Naive thymus-derived CD4-positive, alpha-beta T cell (primary cell): ENCODE measurements at regions not wholly inside any gene's neighbourhood (a gene's known extent, or its start where the extent isn't known, plus 50 kb on each side); places are given as distances from the start of the nearest gene placed in this dataset.

Experiments used
- ATAC-seq: fragments of 150-1000 bp; cut with Tn5 transposase; 2 replicates; pipeline ENCODE4 v1.10.0; 2021; ENCODE audit warnings: mild to moderate bottlenecking, moderate library complexity
- CTCF ChIA-PET: fragments of 350-600 bp; sonication (Branson Sonifier 250); formaldehyde crosslinking; loops from one replicate; lab custom pipeline; 2021; ENCODE audit warnings: antibody characterized with exemption; lab: Charles Lee
- POLR2A ChIA-PET: fragments of 350-600 bp; sonication (Branson Sonifier 250); formaldehyde crosslinking; loops from one replicate; lab custom pipeline; 2021; ENCODE audit warnings: antibody characterized with exemption, inconsistent platforms; lab: Charles Lee
- DNase-seq, 9 donors: peaks; one replicate each; pipeline versions ENCODE4 v3.0.0 to v3.0.0-alpha.2; 2020 to 2022; ENCODE audit warnings: mixed read lengths in 1 of 9
- H3K27ac ChIP-seq: one replicate; pipeline ENCODE4 v1.7.0; 2013; ENCODE audit warnings: mild to moderate bottlenecking, low read depth, low read length, moderate library complexity
- H3K27me3 ChIP-seq, 2 donors: one replicate each; pipeline ENCODE4 v1.7.0; 2013; ENCODE audit warnings: low read length in 2 of 2, mild to moderate bottlenecking in 2 of 2, moderate library complexity in 2 of 2; ENCODE audit not compliant: control insufficient read depth in 2 of 2, insufficient read depth in 2 of 2
- H3K36me3 ChIP-seq, 3 experiments: 1 replicate in 2 of 3; 2 replicates in 1 of 3; pipeline ENCODE4 v1.7.0; 2013; ENCODE audit warnings: low read length in 3 of 3, mild to moderate bottlenecking in 3 of 3, moderate library complexity in 1 of 3; ENCODE audit not compliant: insufficient read depth in 3 of 3, control insufficient read depth in 2 of 3
- H3K4me1 ChIP-seq, 2 donors: one replicate each; pipeline ENCODE4 v1.7.0; 2013; ENCODE audit warnings: low read length in 2 of 2, mild to moderate bottlenecking in 2 of 2, moderate library complexity in 1 of 2; ENCODE audit not compliant: control insufficient read depth in 2 of 2, insufficient read depth in 2 of 2
- H3K4me3 ChIP-seq: 2 replicates; pipeline ENCODE4 v1.7.0; 2013; ENCODE audit warnings: mild to moderate bottlenecking, low read length
- H3K9me3 ChIP-seq, 3 experiments: 1 replicate in 2 of 3; 2 replicates in 1 of 3; pipeline ENCODE4 v1.7.0; 2013; ENCODE audit warnings: low read length in 3 of 3; ENCODE audit not compliant: control insufficient read depth in 2 of 3
- H3K27ac Mint-ChIP-seq, 9 donors: one replicate each; pipeline ENCODE4 v1.8.0; 2020 to 2022; ENCODE audit warnings: mixed read lengths in 9 of 9, mild to moderate bottlenecking in 8 of 9, moderate library complexity in 5 of 9, inconsistent platforms in 2 of 9
- H3K27me3 Mint-ChIP-seq, 5 donors: one replicate each; pipeline ENCODE4 v1.8.0; 2021 to 2022; ENCODE audit warnings: mixed read lengths in 5 of 5, mild to moderate bottlenecking in 1 of 5
- H3K36me3 Mint-ChIP-seq, 5 donors: one replicate each; pipeline ENCODE4 v1.8.0; 2020 to 2022; ENCODE audit warnings: mixed read lengths in 5 of 5, mild to moderate bottlenecking in 3 of 5, inconsistent platforms in 1 of 5
- H3K4me1 Mint-ChIP-seq, 7 donors: one replicate each; pipeline ENCODE4 v1.8.0; 2020 to 2022; ENCODE audit warnings: mixed read lengths in 7 of 7, mild to moderate bottlenecking in 3 of 7, inconsistent platforms in 1 of 7
- H3K4me3 Mint-ChIP-seq, 10 donors: one replicate each; pipeline ENCODE4 v1.8.0; 2020 to 2022; ENCODE audit warnings: mild to moderate bottlenecking in 10 of 10, mixed read lengths in 10 of 10, moderate library complexity in 6 of 10, inconsistent platforms in 2 of 10
- H3K9me3 Mint-ChIP-seq, 11 donors: one replicate each; pipeline ENCODE4 v1.8.0; 2020 to 2022; ENCODE audit warnings: mixed read lengths in 11 of 11, mild to moderate bottlenecking in 4 of 11, inconsistent platforms in 1 of 11, moderate library complexity in 1 of 11
- intact Hi-C, 2 donors: fragments of 100-400 bp; cut with micrococcal nuclease; formaldehyde crosslinking; loops; one replicate each; pipeline ENCODE4 v1.15.1; 2023

DNA sequence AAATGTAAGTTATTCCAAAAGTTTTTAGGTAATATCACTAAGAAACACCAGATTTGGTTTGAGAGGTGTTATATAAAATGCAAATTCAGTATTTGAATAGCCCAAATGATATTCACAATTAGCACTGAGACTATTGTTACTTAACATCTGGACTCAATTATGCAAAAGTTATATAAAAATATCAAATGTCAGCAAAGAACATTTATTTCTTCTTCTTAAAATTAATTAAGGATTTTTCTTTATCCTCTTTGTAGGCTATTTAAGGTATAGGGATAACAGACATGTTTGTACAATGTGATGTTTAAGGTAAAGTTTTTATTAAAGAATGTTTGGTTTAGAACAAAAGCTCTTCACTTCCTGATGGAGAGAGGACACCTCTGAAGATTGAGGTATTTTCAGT lies 63.3 kb upstream of the GK2 start:
- no peaks in the 10 kb centered on the region for H3K27me3 ChIP-seq
- Mint-ChIP-seq H3K27ac (no peak overlapping the region), H3K36me3 (no peaks in the 10 kb centered on the region), H3K4me3 (no peak overlapping the region), H3K4me1 (no peaks in the 10 kb centered on the region), H3K9me3 (peaks cover 0 to 2% (median 0%) of the 10 kb centered on the region in 11 donors), H3K27me3 (peaks cover 0 to 5% (median 0%) of the 10 kb centered on the region in 5 donors)
- no peak overlapping the region for H3K27ac ChIP-seq
- no peaks in the 10 kb centered on the region for H3K36me3 ChIP-seq
- H3K4me3 ChIP-seq: no peak overlapping the region
- DNase-seq (no peak), ATAC-seq (no peak)
- CTCF ChIA-PET: no interaction called here
- POLR2A ChIA-PET: no interaction called here
- no peaks in the 10 kb centered on the region for H3K4me1 ChIP-seq
- intact Hi-C loops: no loop called here
- no peaks in the 10 kb centered on the region for H3K9me3 ChIP-seq

DNA sequence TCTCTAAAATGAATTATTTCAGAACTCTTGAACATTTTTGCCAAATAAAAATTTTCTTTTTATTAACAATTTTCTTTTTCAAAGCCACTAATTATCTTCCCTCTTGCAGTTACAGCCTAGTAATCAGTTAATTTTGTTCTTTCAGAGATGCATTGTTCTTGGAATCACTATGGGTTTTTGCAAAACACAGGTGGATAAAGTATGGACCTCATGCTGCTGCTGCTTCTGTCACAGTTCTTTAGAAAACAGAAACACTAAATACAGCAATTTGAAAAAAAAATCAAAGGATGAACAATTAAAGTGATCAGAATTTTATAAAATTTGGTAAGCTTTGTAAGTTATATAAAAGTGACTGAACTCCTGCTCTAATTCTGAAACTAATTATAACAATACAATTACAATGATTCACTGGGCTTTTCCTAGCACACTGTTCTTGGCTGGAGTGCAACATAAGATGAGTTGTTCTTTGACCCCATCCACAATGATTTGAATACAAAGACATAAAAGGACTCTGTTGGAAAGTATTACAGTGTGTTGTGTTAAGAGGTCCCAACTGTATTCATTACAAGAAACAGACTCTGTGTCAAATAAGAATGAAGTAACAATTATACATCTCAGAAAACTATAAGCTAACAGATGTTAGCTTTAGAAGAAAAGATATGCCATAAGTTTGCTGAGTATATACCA lies 59.4 kb upstream of the GK2 start:
- Histone ChIP-seq H3K4me1 (no peaks in the 10 kb centered on the region), H3K4me3 (no peak overlapping the region), H3K36me3 (no peaks in the 10 kb centered on the region), H3K9me3 (no peaks in the 10 kb centered on the region), H3K27ac (no peak overlapping the region), H3K27me3 (no peaks in the 10 kb centered on the region)
- intact Hi-C loops: no loop called here
- no peak overlapping the region for H3K4me3 Mint-ChIP-seq
- ChIA-PET CTCF (interaction anchor here (0.7 kb wide), 1 partner anchor 27 kb away, joined by 3 read pairs; no protein-coding TSS in a partner anchor), POLR2A (no interaction called here)
- H3K27ac Mint-ChIP-seq: no peak overlapping the region
- DNase-seq (no peak), ATAC-seq (no peak)
- H3K4me1 Mint-ChIP-seq: no peaks in the 10 kb centered on the region
- peaks cover 0 to 19% (median 0%) of the 10 kb centered on the region in 5 donors for H3K27me3 Mint-ChIP-seq
- H3K36me3 Mint-ChIP-seq: no peaks in the 10 kb centered on the region
- H3K9me3 Mint-ChIP-seq: peaks cover 0 to 7% (median 0%) of the 10 kb centered on the region in 11 donors

DNA sequence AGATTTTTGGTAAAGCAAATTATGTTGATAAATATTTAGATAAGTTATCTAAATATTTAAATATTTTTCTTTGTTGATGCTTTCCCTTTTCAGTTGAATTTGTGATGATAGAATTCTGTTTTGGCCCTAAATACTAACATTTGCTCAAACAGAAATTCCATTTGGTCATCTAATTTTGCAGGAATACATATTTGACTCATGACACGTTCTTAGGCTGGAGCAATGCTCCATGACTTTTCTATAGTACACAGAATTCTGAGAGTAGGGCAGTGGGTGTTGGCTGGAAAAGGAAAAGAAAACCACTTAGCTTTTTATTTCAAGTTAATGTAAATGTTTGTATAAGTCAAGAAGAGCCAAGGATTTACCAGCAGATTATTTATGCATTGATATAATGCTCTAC lies 58.6 kb upstream of the GK2 start:
- H3K27ac Mint-ChIP-seq: no peak overlapping the region
- ChIA-PET CTCF (no interaction called here), POLR2A (no interaction called here)

More for the DNA sequence above, 58.6 kb upstream of the GK2 start:
- DNase-seq (no peak), ATAC-seq (no peak)
- Mint-ChIP-seq H3K9me3 (peaks cover 0 to 7% (median 0%) of the 10 kb centered on the region in 11 donors), H3K36me3 (no peaks in the 10 kb centered on the region), H3K4me1 (no peaks in the 10 kb centered on the region), H3K4me3 (no peak overlapping the region), H3K27me3 (peaks cover 0 to 19% (median 0%) of the 10 kb centered on the region in 5 donors)
- intact Hi-C loops: no loop called here
- H3K27ac ChIP-seq: no peak overlapping the region
- no peaks in the 10 kb centered on the region for H3K9me3 ChIP-seq
- no peaks in the 10 kb centered on the region for H3K4me1 ChIP-seq
- no peaks in the 10 kb centered on the region for H3K36me3 ChIP-seq
- H3K27me3 ChIP-seq: no peaks in the 10 kb centered on the region
- no peak overlapping the region for H3K4me3 ChIP-seq
